OCI-LY1 (cell line): ENCODE measurements at regions not wholly inside any gene's neighbourhood (a gene's known extent, or its start where the extent isn't known, plus 50 kb on each side); places are given as distances from the start of the nearest gene placed in this dataset.

ENCODE experiments used
- H2AFZ ChIP-seq: fragments of 200-600 bp; sonication (generic), shearing (Covaris generic); 2 replicates; pipeline ENCODE4 v1.6.0; 2014; ENCODE audit warnings: antibody characterized with exemption, mild to moderate bottlenecking, low read length
- H3F3A ChIP-seq: fragments of 200-600 bp; sonication (generic), shearing (Covaris generic); 2 replicates; pipeline ENCODE4 v1.6.0; 2014; ENCODE audit warnings: mild to moderate bottlenecking, antibody characterized with exemption, low read length, moderate library complexity; ENCODE audit not compliant: insufficient read depth
- H3K27ac ChIP-seq: fragments of 200-600 bp; sonication (generic); 2 replicates; pipeline ENCODE4 v1.5.1; 2014; ENCODE audit warnings: low read length, mixed run types, mild to moderate bottlenecking, low read depth; ENCODE audit not compliant: poor library complexity, severe bottlenecking
- H3K27me3 ChIP-seq: fragments of 200-600 bp; sonication (generic); 2 replicates; pipeline ENCODE4 v1.6.0; 2014; ENCODE audit warnings: antibody characterized with exemption, mild to moderate bottlenecking, low read length, moderate library complexity; ENCODE audit not compliant: insufficient read depth
- H3K36me3 ChIP-seq: fragments of 200-600 bp; sonication (generic); 2 replicates; pipeline ENCODE4 v1.6.1; 2014; ENCODE audit warnings: mild to moderate bottlenecking, antibody characterized with exemption, low read length, moderate library complexity, mixed read lengths; ENCODE audit not compliant: insufficient read depth
- H3K4me1 ChIP-seq: fragments of 200-600 bp; sonication (generic); 2 replicates; pipeline ENCODE4 v1.5.1; 2014; ENCODE audit warnings: mild to moderate bottlenecking, low read length, moderate library complexity; ENCODE audit not compliant: insufficient read depth, severe bottlenecking
- H3K4me2 ChIP-seq: fragments of 200-600 bp; sonication (generic), shearing (Covaris generic); 2 replicates; pipeline ENCODE4 v1.6.1; 2014; ENCODE audit warnings: low read length
- H3K4me3 ChIP-seq: fragments of 200-600 bp; sonication (generic); 2 replicates; pipeline ENCODE4 v1.5.1; 2014; ENCODE audit warnings: low read length, low read depth, mild to moderate bottlenecking, mixed read lengths; ENCODE audit not compliant: poor library complexity, severe bottlenecking
- H3K79me2 ChIP-seq: fragments of 200-600 bp; shearing (Covaris generic); 2 replicates; pipeline ENCODE4 v1.6.1; 2016; ENCODE audit warnings: mixed run types, low read length, mixed read lengths; ENCODE audit not compliant: insufficient read depth
- H3K9ac ChIP-seq: fragments of 200-600 bp; sonication (generic), shearing (Covaris generic); 2 replicates; pipeline ENCODE4 v1.6.1; 2014; ENCODE audit warnings: mild to moderate bottlenecking, low read length, mixed read lengths
- H3K9me2 ChIP-seq: fragments of 200-600 bp; sonication (generic), shearing (Covaris generic); 2 replicates; pipeline ENCODE4 v1.6.1; 2014; ENCODE audit warnings: low read depth, mild to moderate bottlenecking, low read length, mixed read lengths
- H3K9me3 ChIP-seq: fragments of 200-600 bp; shearing (Covaris generic); 2 replicates; pipeline ENCODE4 v1.6.1; 2014; ENCODE audit warnings: low read length, mixed read lengths
- H4K20me1 ChIP-seq: fragments of 200-600 bp; sonication (generic), shearing (Covaris generic); 2 replicates; pipeline ENCODE4 v1.6.0; 2016; ENCODE audit warnings: mild to moderate bottlenecking, low read length; ENCODE audit not compliant: insufficient read depth
- CTCF ChIP-seq: fragments of 200-600 bp; sonication (generic), shearing (Covaris generic); IDR thresholded peaks from 2 replicates; pipeline ENCODE4 v1.5.1; 2017; ENCODE audit warnings: mild to moderate bottlenecking, antibody characterized with exemption, low read length, moderate library complexity, mixed read lengths
- EZH2 ChIP-seq: fragments of 200-600 bp; sonication (generic), shearing (Covaris generic); IDR thresholded peaks from 2 replicates; pipeline ENCODE4 v1.8.0; 2017; ENCODE audit warnings: borderline replicate concordance, mixed run types, mild to moderate bottlenecking, antibody characterized with exemption, low read length, moderate library complexity, mixed read lengths

- no peak overlapping the region for H3K4me2 ChIP-seq
- H3K79me2 ChIP-seq: no peaks in the 10 kb centered on the region
- TF ChIP-seq CTCF: no peak
- no peak for TF ChIP-seq EZH2
- H2AFZ ChIP-seq: no peak overlapping the region
- H3K4me1 ChIP-seq: no peaks in the 10 kb centered on the region
- no peak overlapping the region for H3K4me3 ChIP-seq
- H3K9ac ChIP-seq: no peak overlapping the region
- H3F3A ChIP-seq: no peaks in the 10 kb centered on the region
- no peaks in the 10 kb centered on the region for H3K9me3 ChIP-seq
- H3K27ac ChIP-seq: no peak overlapping the region
- H3K9me2 ChIP-seq: no peaks in the 10 kb centered on the region
- H3K36me3 ChIP-seq: no peaks in the 10 kb centered on the region
- H3K27me3 ChIP-seq: no peaks in the 10 kb centered on the region; the same call in 1 of the 2 replicates
- H4K20me1 ChIP-seq: no peaks in the 10 kb centered on the region
Measured at GRCh38 chr20:10724449-10725173, 50.8 kb upstream of the JAG1 start.

GRCh38 chr20:10728873-10729670, 55.3 kb upstream of the JAG1 start:
- Histone ChIP-seq H3K27me3 (no peaks in the 10 kb centered on the region; the same call in 1 of the 2 replicates), H2AFZ (no peak overlapping the region), H3K9me2 (no peaks in the 10 kb centered on the region), H3K4me2 (no peak overlapping the region), H3F3A (no peaks in the 10 kb centered on the region), H3K79me2 (no peaks in the 10 kb centered on the region), H3K4me3 (no peak overlapping the region), H3K36me3 (no peaks in the 10 kb centered on the region), H3K9ac (no peak overlapping the region), H3K4me1 (no peaks in the 10 kb centered on the region), H3K9me3 (no peaks in the 10 kb centered on the region), H3K27ac (no peak overlapping the region), H4K20me1 (no peaks in the 10 kb centered on the region)
- TF ChIP-seq CTCF: no peak
- TF ChIP-seq EZH2: no peak

- TF ChIP-seq EZH2: no peak
- TF ChIP-seq CTCF: no peak
- no peaks in the 10 kb centered on the region; the same call in 1 of the 2 replicates for H3K27me3 ChIP-seq
- no peak overlapping the region for H3K4me3 ChIP-seq
- no peaks in the 10 kb centered on the region for H3K79me2 ChIP-seq
- H3K4me1 ChIP-seq: no peaks in the 10 kb centered on the region
- H4K20me1 ChIP-seq: no peaks in the 10 kb centered on the region
- H3K9me2 ChIP-seq: no peaks in the 10 kb centered on the region
- H3K27ac ChIP-seq: no peak overlapping the region
- no peak overlapping the region for H3K9ac ChIP-seq
- H3K4me2 ChIP-seq: no peak overlapping the region
- H3K36me3 ChIP-seq: no peaks in the 10 kb centered on the region
- H3K9me3 ChIP-seq: no peaks in the 10 kb centered on the region
- no peak overlapping the region for H2AFZ ChIP-seq
- no peaks in the 10 kb centered on the region for H3F3A ChIP-seq
Measured at GRCh38 chr20:10729785-10730184, 56.0 kb upstream of the JAG1 start.
